Epithelial cell of prostate (primary cell): ENCODE measurements at regions not wholly inside any gene's neighbourhood (a gene's known extent, or its start where the extent isn't known, plus 50 kb on each side); places are given as distances from the start of the nearest gene placed in this dataset.

Source experiments
- DNase-seq: peaks from one replicate; pipeline ENCODE4 v3.0.0-alpha.2; 2011; ENCODE audit warnings: low read depth, low spot score
- H3K27ac ChIP-seq: fragments of 450-650 bp; 2 replicates; pipeline ENCODE4 v1.5.1; 2017; ENCODE audit warnings: mild to moderate bottlenecking

DNA sequence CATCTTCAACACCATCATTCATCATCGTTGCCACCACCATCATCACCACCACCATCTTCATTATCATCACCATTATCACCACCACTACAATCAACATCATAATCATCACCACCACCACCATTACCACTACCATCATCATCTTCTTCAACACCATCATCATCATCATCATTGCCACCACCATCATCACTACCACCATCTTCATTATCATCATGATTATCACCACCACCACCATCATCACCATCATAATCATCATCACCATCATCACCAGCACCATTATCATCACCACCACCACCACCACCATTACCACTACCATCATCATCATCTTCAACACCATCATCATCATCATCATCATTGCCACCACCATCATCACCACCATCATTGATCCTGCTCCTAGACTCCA, 112.7 kb downstream of the OAT start:
- no peak overlapping the region for H3K27ac ChIP-seq
- no peak for DNase-seq

DNA sequence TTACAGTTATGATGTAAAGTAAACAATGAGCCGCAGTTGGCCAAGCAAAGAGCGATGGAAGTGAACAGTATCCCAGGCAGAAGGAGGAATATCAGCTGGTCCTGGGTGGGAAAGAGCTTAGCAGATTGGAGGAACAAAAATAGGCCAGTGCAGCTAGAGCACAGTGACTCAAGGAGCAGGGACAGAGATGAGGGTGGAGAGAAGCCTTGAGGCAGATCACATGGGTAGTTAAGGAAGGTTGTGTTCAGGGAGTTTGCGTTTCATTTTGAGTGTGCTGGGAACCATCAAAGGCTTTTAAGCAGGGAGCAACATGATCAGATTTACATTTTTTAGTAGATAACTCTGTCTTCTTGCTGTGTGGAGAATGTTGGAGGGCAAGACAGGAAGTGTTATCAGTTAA, 113.6 kb downstream of the OAT start:
- no peak for DNase-seq
- H3K27ac ChIP-seq, result no peak overlapping the region

DNA sequence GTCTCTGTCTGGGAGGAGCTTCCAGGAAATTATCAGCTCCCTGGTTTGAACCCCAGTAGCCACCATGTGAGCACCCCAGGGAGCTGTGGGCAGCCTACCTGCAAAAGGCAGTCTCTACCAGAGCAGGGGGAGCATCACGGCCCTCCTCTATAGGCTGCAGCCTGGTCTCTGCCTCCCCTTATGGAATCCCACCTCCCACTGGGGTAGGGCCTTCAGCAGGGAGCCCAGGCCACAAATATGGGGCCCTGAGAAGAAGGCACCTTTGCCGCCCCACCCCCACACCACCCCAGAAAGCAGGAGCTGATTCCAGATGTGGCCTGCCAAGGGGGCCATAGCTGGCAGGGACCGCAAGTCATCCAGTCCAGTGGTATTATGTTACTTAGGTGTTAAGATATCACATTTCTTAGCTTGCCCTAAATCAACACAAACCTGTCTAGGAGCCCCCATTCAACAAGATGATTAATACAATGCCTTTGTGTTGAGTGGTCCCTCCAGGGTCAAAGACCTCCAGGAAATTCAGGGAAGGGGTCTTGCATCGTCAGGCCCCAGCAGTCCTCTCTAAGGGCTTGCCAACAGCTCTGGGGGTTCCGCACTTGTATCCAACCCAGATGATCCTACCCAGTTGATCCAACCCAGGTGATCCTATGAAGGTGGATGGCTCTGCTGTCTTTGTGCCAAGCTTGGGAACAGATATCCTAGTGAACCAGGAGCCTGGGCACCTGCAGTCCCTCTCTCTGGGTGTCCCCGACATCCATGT, 114.9 kb downstream of the OAT start:
- DNase-seq, result no peak
- no peak overlapping the region for H3K27ac ChIP-seq

DNA sequence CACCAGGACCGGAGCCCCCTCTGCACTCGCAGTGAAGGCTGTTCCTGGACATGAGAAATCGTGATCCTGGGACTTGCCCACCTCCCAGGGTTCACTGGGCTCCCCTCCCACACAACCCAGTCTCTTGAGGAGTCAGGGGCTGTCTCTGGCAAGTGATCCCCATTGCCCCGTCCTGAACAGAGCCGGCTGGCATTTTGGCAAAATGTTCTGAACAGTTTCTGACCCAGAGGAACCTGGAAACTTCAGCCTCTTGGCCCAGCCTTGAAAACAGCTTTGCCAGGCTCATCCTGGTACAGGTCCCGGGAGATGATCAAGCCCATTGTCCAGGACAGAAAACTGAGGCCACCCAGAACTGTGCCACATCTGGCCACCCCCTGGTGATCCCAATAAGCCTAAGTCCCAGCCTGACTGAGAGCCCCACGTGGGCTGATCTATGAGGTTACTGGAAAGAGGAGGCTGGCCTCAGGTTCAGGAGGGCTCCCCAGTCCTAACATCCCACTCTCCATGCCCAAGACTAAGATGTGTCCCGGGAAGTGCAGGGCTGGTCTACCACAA, 115.7 kb downstream of the OAT start:
- no peak for DNase-seq
- H3K27ac ChIP-seq, result no peak overlapping the region

DNA sequence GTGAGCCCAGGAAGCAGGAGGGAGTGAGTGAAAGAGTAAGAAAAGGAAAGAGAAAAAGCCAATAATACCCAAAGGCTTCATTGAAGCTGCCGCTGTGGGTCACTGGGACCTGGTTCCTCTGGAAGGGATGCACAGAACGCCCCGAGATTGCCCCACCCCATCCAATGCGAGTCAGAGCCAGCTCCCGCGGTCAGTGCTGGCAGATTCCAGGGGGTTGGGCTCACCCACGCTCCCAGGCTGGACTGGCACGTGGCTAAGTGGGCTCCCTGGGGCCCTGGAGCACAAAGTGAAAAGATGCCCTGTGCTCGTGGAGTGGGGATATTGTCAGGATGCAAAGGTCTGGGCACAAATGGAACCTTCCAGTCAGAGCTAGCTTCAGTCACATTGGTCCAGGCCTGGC, 117.0 kb downstream of the OAT start:
- H3K27ac ChIP-seq, result no peak overlapping the region
- no peak for DNase-seq

DNA sequence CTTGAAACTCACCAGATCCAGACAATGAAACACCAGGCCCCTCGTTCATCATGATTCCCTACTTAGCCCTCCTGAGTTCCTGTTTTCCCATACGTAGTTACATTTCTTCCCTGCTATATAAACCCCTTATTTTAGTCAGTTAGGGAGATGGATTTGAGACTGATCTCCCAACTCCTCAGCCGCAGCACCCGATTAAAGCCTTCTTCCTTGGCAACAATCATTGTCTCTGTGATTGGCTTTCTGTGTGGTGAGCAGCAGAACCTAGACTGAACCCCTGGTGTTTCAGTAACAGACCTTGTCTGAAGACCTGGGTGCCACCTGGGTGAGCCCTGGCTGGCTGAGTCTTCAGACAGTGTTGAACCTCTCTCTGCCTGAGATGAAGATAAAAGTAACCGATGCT, 118.0 kb downstream of the OAT start:
- no peak for DNase-seq
- no peak overlapping the region for H3K27ac ChIP-seq

DNA sequence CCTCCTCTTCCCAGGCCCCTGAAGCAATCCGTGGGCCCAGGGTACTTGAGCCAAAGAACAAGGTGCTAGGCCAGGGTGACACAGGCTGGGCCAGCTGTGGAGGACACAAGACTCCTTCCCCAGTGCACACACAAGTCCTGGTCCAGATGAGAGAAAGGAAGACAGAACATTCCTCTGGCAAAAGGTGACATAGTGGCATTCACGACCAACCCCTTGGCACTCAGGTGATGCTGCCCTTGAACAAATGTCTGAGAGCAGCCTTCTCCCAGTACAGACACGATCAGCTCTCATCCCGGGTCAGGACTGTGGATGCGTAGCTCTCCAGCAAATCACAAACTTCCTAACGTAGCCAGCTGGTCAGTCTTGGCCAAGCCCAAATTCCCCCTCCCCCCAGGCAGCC, 118.5 kb downstream of the OAT start:
- H3K27ac ChIP-seq, result no peak overlapping the region
- no peak for DNase-seq

DNA sequence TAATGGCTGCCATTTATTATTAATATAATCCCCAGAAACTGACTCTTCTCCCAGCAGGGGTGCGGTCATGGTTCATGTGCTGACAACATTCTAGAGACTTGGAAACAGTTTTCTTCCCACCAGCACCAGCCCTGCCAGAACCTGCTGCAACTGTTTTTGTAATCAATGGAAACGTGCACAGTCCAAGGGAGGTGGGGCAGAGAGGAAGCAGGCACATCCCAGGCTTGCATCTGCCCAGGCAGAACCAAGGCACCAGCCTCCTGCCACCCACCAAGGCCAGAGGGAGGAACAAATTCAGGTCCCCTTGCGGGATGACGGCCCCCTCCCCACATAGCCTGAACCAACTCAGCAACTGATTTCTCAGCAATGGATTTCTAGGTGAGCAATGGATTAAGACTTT, 119.0 kb downstream of the OAT start:
- H3K27ac ChIP-seq, result no peak overlapping the region
- DNase-seq, result no peak

DNA sequence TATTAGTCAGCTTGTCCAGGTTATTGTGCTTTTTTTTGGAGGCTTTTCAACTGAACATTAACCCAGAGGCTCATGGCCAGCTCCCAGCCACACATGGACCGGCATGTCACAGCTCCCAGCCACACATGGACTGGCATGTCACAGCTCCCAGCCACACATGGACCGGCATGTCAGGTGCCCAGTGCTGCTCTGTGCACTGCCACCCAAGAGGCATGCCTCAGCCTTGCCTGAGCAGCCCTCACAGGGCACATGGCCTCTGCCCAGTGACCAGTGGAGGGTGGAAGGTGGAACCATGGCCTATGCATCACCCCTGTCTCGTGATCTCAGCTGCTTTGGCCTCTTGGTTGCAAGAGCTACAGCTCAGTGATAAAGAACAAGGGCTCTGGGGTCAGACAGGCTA, 119.8 kb downstream of the OAT start:
- DNase-seq, result no peak
- H3K27ac ChIP-seq, result no peak overlapping the region

DNA sequence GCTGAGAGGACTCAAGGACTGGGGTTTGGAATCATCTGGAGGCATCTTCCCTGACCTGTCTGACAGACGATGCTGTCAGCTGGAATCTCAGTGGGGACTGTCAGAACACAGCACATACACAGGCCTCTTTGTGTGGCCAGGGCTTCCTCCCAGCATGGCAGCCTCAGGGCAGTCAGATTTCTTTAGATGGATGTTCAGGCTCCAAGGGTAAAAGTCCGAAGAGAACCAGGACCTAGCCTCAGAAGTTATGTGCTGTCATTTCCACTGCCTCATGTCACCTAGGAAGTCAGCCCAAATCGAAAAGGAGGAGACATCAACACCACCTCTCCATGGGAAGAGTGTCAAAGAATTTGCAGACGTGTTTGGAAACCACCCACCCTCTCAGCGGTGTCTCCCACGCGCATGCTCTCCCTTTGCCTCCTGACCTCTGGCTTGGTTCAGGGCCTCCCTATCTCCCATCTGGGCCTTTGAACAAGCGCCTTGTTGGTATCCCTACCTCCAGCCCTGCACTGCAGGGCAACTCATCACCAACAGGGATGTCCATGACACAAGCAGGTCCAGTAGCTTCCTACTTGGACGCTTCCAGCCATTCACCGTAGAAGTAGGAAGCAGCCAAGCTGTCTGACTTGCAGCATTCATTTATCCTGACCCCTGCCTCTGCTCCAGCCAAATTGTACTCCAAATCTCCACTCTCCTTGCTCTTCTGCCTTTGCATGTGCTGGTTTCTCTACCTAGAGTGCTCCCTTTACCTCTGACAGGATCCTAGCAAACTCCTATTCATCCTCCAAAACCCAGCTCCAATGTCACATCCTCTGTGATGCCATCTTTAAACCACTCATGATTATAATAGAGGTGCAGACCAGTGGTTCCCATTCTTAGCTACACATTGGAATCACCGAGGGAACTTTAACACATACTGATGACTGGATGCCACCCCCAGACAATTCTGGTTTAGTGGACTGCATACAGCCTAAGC, 121.6 kb downstream of the OAT start:
- no peak overlapping the region for H3K27ac ChIP-seq
- no peak for DNase-seq

DNA sequence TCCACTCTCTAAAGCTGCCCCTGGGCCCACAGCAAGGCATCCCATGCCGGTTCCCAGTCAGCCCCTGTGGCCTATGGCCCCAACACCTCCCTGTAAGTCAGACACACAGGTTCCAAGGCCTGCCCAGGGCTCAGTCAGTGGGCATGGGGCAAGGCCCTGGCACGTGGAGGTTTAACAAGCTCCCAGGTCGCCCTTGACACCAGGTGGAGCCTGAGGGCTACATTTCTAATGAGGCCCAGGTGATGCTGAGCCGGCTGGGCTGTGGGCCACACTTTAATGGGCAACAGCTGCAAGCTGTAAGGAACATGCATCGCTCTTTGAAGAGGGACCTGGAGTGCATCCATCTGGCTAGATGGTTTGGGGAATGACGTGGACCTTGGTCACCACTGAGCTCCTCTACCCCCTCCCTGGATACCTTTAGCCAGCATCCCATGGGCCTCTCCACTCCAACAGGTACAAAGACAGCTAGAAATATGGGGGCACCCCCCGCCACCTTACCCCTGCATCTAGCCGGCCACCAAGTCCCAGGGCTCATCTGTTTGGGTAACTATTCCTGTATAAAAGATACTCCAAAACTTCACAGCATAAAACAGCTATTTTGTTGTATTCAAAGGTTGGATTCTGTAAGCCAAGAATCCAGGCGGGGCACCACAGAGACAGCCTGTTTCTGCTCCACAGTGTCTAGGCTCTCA, 122.5 kb downstream of the OAT start:
- H3K27ac ChIP-seq, result no peak overlapping the region

DNA sequence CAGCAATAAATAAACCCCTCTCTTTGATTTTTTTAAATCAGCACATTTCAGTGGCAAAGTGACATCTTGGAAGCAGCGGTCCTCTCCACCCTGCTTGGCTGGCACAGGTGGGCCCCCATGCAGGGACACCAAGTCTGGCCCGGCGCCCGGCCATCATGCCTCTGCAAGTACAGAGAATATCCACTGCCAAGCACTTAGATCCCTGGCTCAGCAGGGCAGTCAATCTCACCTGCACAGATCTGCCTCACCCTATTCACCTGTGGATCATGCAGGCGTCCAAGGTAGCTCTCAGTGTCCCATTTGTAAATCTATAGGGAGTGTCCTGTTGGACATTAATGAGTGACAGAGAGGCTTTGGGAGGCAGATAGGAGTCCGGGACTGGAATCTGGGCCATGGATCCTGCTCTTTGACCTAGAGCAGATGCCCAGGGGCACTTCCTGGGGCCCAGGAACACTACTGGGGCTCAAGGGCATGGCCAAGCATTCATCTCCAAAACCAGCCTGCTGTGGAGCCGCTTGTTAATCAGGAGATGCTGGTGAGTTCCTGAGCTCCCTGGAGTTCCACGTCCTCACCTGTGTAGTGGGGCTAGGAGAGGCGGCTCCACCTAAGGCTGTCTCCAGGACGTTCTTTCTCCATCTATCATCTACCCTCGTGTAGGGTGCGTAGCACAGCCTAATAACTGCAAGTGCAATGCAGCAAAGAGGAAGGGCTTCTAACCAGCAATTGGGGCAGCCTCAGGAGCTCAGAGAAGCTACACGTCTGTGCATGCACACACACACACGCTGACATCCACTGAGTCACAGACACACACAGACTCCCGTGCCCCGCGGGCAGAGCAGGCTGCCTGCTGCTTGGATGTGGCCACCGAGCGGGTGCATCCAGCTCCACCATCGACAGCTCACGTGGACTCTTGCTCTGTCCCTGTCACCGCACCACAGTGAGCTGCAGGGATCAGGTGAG, 123.6 kb downstream of the OAT start:
- DNase-seq, result peak; percentile 73
- no peak overlapping the region for H3K27ac ChIP-seq

More for the DNA sequence above, 122.5 kb downstream of the OAT start:
- DNase-seq, result no peak

DNA sequence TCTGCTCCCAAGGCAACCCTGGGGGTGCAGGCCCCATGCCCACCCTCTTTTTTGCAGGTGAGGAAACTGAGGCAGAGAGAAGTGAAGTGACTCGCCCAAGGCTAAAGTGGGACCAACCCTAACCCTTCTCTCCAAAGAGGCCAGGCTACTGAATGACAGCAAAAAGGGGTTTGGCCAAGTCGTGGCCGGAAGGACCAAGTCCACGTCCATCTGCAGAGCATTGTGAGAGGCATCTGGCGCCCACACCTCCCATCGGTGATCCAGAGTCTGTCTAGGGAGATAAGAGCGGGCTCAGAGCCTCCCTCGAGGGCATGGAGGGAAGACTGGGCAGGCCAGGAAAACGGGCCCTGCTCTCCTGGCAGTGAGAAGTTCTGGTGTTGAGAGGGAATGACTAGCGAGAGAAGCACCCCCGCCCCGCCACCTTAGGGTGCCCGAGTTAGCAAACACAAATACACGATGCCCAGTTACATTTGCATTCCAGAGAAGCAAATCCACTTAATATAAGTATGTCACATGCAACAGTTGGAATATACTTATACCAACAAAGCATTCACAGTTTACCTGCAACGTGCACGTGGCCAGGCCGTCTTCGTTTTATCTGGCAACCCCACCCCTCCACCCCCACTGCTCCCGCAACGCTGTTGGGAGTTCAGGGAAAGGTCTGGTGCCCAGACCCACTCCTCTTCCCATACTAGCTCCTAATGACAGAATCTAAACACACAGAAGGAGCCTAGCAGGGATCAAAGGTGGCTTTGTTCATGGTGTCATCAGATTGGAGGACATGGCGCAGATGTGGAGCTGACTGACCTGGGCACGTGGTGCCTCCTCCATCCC, 124.9 kb downstream of the OAT start:
- no peak for DNase-seq
- H3K27ac ChIP-seq, result no peak overlapping the region

DNA sequence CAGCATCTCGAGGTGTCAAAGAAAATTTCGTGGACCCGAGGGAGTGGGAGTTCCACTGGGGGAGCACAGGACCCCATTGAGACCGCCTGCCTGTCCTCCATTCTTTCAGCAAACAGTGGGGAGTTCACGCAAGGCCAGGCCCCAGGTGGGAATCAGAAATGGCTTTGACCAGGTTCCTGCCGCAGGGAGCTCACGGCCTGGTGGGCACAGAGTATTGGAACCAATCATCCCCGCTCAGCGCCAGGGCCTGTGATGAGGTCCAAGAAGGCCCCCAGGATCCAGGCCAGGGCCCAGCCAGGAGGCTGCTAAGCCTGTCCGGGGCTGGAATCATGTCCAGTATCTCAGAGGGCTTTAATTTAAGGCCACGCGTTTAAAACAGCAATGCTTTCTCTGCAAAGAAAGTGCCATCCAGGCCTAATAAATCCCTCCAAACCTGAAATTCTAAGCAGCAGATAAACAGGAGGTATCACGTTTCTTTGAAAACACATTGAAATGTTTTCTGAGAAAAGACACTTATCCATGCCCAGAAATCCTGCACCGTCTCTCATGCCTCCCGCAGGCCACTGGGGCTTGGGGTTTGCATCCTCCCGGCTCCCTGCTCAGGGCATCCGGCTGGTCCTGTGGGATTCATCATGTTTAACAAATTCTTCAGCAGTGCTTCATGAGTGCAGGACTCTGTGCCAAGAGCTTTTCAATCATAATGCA, 125.7 kb downstream of the OAT start:
- H3K27ac ChIP-seq, result no peak overlapping the region
- no peak for DNase-seq

DNA sequence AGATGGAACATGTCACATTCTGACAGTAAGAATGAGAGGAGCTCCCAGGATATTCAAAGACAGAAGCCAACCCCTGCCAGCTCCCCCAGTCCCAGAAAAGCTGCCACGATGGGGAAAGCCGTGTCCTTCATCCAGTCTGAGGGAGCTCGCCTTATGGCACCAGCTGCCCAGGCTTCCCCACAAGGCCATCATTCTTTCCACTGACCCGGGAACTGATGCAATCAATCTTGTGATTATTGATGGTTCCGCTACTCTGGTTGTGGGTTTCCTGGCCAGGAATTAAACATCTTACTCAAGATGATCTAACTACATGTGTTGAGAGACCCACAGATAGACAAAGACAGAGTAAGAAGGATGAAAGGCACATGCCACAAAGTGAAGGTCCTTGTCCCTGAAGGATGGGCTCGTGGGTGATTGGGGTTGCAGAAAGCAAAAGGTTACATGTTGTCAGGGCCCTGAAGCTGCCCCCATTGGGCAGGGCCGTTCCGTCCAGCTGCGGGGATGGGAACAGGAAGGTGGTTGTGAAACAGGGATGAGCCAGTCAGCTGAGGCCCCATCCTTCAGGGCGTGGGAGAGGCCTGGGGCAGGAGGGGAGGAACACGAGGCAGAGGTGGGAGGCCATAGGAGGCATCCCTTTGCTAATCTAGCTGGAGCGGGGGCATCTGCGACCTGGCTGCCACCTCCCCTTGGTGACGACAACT, 127.6 kb downstream of the OAT start:
- H3K27ac ChIP-seq, result no peak overlapping the region

DNA sequence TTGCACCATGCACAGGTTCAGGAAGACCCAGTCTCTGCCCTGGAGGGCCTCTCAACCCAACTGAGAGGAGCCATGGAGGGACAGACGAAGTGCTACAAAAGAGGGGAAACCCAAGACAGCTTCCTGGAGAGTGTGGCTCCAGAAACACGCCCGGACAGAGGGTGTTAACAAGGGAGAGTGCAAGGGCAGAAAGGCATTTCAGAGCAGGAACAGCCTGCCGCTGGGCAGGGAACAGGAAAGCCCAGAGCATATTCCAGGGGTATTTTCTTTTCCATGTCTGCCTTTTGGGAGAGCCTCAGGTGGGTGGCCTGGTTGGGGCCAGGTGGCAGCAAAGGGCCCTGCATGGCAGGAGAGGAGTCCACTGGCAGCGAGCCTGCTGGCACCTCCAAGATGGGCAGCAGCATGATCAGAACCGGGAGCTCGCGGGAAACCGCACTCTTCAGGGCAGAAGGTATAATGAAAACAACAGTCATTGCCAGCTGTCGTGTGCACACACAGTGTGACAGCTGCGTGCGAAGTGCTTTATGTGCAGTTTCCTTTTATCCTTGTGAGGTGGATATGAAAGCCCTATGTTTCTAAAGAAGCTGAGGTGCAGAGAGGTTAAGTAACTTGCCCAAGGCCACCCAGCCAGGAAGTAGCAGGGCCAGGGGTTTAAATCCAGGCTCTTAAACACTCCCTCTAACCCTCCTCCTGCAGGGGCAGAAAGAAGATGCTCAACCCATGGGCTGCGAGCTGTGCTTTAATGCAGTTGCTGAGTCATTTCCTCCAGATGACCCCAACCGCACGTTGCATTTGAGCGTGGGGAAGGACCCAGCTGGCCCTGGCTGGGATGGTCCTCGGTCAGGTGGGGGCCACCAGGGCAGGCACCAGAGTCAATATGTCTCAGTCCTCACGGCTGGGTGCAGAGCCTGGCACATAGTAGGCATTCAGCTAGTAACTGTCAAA, 128.6 kb downstream of the OAT start:
- DNase-seq, result no peak
- no peak overlapping the region for H3K27ac ChIP-seq

More for the DNA sequence above, 127.6 kb downstream of the OAT start:
- DNase-seq, result no peak
